Stimulated activated CD4-positive, alpha-beta T cell treated with anti-CD3 and anti-CD28 coated beads, Interleukin-4, amount 100 ng/mL, for 24 hours (primary cell): ENCODE measurements at regions not wholly inside any gene's neighbourhood (a gene's known extent, or its start where the extent isn't known, plus 50 kb on each side); places are given as distances from the start of the nearest gene placed in this dataset.

Experiments used
- DNase-seq: peaks from one replicate; pipeline ENCODE4 v3.0.0-alpha.2; 2020

DNA sequence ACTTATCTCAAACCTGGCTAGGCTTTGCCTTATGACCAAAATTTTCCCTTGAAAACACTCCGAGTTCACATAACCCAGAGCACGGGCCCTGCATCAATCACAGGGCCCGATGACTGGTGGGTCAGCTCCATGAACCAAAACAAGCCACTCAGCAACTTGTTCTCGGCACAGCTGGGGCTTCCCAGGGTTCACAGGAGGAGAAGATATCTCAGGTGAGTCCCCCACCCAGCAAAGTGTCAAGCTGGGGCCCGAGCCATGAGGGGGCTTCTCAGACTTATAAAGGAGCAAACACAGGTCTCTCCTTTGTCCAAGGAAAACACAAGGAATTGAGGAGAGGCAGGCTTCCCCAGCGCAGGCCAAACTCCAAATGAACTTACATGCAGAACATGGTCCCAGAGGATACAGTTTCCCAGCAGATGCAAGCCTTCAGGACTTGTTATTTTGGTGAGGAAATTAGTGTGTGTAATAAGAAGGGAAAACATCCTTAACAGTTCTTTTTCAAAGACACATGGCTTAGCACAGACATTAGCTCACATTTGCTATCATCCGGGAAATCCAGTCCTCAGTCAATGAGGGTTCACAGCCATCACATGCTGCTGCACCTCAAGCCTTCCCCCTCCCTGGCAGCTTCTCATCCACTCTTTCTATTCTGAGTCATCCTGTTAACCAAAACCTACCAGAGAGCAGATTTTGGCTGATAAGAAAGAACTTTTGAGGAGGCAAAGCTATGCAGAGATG, 98.1 kb upstream of the NFIA start:
- DNase-seq: no peak

- DNase-seq: no peak
Measured at GRCh38 chr1:60983701-60984061, 98.7 kb upstream of the NFIA start.

DNA sequence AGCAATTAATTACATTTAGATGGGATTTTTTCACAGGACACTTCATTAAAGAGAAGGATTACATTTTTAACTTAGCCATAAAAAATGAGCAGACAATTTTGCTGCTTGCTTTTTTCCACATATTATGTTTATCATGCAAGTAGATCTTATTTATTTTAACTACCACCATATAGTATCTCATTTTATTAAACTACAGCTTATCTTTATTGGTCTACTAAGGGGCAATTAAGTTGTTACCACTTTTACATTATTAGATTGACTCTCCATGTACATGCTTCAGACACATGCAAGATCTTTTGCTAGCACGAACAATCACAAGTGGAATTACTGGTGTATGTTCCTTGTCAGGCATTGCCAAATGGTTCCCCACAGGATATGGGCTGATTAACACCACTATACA, 99.8 kb upstream of the NFIA start:
- no peak for DNase-seq

DNA sequence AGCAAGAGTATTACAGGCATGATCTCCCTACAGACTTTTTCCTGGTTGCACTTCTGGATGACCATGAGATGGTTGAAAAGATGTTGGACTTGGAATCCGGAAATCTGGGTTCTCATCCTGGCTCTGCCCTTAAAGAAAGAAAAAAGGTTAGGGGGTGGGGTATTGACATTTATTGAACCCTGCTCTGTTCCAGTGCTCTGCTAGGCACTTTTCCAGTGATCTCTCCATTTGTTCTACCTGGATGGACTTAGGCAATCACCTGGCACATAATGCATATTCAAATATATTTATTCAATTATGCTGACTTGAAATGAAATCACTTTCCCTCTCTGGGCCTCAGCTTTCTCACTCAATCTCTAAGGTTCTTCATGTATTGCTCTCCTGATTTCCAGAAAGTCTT, 101.0 kb upstream of the NFIA start:
- no peak for DNase-seq

DNA sequence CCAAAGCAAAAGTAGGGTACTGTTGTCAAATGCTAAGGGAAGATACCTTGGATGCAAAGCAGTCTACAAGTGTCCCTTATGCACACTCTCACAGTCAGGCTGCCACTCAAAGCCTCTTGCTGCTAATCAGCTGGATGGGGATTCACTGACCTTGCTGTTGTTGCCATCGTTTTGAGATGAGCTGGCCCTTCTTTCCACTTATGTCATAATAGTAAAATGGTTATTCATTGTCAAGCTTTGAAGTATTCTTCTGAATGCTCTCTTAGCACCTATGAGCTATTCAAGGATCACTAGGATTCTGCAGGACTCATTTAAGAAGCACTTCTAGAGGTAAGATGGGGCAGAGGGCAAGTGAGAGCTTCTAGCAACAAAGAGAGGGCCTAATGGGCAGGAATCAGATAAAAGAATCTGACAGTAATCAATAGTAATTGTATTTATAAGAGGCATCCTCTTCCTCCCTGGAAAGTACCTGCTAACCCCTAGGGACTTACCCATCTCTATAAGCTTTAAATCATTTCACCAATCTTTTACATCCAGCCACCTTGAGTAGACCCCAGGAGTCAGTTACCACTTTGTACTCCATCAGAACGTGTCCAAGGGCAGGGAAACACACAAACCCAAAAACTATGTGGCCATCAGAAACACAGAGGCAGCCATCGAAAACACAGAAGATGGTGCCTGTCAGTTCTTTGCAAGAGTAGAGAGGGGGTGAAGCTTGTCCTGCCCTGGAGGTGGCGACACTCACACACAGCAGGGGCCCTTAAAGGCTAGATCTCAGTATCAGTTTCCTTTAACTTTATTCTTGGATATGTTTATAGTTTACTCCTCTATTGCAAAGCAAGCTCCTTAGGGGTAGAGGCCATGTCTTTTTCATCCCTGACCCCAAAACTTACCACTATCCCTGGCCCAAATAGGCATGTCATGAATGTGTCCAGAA, 103.7 kb upstream of the NFIA start:
- DNase-seq: peak; percentile 21

GRCh38 chr1:60977661-60978060, 104.7 kb upstream of the NFIA start:
- no peak for DNase-seq

GRCh38 chr1:60974524-60975372, 107.6 kb upstream of the NFIA start:
- DNase-seq: no peak

GRCh38 chr1:60973668-60974067, 108.7 kb upstream of the NFIA start:
- DNase-seq: no peak

- no peak for DNase-seq
Measured at GRCh38 chr1:60972841-60973364, 109.5 kb upstream of the NFIA start.

DNA sequence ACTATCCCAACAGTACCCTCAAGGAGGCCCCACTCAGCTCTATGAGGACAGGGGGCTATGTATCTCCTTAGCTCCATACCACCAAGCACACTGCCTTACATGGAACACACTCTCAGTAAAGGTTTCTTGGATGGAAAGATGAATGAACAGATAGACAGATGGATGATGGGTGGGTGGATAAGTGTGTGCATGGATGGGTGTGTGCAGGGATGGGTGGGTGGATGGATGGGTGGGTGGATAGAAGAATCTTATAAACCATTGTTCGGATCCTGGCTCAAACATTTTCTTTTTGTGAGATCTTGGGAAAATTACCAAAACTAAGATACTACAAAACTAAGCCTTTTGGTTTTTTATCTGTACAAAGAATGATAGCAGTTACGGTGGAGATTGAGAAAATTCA, 111.0 kb upstream of the NFIA start:
- no peak for DNase-seq

DNA sequence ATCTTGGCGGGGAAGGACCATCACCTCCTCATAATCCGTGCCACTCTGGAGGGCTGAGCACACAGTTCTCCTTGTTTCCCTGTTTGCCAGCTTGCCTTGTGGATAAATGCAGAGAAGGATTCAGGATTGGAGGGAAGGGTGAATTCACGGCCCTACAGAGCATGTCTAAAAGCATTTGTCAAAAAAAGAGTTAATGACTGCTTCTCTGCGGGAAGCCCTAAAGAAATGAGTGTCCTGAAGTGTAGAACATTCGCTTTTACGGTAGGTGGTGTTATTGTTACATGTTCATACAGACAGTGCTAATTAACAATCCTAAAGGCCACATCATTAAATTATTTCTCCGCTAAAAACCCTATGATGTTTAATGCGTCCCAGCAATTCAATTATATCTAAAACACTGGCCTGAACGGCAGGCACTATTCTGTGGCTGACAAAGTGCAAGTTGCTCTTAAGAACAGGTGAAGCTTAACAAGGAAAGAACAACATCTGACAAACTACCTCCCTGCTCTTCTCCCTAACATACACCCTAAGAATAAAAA, 112.3 kb upstream of the NFIA start:
- DNase-seq: no peak

GRCh38 chr1:60965280-60965854, 117.0 kb upstream of the NFIA start:
- no peak for DNase-seq

DNA sequence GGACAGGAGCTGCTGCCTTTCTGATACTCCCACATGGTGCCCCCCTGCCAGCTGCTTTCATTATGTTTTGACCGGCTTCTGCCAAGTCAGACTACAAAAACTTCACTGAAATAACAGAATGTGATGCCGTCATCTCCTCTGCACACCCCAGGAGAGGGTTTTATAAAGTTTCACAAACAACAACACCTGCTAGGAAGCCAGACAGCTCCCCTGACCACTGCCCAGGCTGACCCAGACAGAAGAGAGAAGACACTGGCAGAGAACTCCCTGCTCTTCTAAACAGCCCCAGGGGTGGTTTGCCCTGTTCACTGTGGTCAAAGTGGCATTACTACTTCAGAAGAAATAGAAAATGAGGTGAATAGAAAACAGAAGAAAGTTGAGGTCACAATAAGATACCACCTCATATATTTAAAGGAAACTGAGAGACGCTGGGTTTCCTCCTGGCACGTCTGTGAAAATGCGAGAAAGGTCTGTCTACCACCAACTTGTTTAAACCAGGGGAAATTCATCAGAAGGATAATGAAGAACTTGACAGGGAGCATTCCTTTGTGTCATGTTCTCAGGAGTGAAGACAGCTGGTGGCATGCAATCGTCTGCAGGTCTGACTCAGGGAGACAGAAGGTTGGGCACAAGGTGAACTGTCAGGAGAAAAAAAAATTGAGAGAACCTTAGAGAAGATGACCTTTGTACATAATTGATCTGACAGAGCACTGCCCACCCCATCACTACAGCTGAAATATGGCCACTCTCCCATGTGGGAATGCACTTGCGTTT, 119.0 kb upstream of the NFIA start:
- no peak for DNase-seq

DNA sequence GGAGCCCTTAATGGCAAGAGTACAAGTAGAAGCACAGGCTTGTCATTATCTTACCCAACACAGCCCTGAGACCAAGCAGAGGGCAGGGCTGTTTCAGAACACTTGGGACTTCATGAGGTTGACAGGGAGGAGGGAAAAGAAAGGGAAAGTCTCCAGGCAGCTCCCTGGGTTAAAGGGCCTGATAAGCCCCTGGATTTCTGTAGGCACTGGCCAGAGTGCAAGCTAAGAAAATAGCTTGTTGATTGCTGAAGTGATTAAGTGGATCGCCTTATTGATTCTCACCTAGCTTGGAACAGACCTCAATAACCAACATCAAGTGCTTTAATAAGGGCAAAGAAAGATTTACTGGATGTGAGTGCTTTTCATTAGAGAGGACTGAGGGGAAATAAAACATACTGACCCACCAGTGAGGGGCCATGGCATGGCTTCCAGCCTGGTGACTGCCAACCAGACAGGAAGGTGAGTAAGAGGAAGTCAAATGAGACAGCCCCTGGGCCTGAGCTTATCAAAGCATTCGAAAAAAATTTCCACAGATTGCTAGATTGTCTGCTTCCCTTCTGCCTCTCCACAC, 121.4 kb upstream of the NFIA start:
- no peak for DNase-seq

DNA sequence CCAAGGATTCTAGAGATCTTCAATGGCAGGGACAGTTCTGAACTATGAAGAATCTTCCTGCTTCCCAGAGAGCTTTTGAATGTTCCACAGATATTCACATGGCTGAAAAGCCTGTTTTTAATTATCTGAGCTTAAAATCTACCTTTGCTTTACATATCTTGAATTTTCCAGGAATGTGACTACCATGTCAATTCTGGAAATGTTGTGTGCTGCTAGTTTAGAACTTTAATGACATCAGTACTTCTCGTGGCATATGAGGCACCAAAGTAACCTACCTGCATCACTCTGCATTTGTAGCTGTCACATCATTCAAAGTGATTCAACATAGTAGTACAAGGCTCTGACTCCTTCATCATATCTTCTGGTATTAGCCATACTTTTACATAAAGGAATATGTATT, 122.7 kb upstream of the NFIA start:
- DNase-seq: no peak

- no peak for DNase-seq
Measured at GRCh38 chr1:60958001-60958400, 124.4 kb upstream of the NFIA start.

GRCh38 chr1:60956520-60956919, 125.8 kb upstream of the NFIA start:
- no peak for DNase-seq

DNA sequence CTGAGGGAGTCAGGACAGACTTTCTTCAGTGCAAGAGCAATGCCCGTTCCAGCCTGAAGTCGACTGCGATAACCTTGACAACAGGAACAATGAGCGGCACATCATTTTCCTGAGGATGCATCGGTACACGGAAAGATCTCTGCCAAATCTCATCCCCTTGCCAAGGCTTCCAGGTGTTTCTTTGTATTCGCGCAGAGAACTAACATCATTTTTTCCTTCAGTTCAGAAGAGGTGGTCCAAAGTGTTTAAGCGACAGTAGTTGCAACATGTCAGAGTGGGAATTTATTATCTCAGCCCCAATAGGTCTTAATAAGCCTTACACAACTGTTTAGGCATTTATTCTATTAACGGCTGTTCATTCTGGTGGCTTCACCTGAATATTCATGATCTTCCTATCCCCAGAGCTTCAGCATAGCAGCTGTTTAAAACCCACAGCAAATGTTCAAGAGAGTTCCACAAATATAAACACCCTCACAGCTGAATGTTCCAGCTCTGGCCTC, 129.7 kb upstream of the NFIA start:
- DNase-seq: no peak

GRCh38 chr1:60950224-60951063, 131.9 kb upstream of the NFIA start:
- DNase-seq: no peak

GRCh38 chr1:60949826-60950197, 132.5 kb upstream of the NFIA start:
- DNase-seq: no peak
